ENCODE measurements at regions not wholly inside any gene's neighbourhood (a gene's known extent, or its start where the extent isn't known, plus 50 kb on each side); places are given as distances from the start of the nearest gene placed in this dataset.

DNA sequence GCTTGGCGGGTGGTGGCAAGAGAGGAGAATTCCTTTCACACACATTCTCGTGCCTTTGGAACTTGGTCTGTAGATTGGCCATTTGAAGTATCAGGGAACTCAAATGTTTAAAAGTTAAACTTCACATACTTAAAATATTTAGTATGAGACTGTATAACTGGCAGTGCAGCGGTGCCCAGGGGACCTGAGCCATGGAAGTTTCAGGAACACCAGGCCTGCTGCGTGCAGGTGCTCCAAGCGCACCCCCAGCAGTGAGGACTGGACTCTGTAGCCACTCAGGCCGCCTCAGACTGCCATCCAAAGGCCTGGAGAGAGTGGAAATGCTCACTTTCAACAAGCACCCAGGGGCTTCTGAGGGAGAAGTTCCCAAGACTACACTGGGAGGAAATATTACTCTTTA, 273.5 kb upstream of the IRX2 start (continued):
- TF ChIP-seq NRF1 (IDR thresholded peaks at IDR 0.05; ENCODE audit: low read depth, low read length): no peak
- TF ChIP-seq, protein P1, sequence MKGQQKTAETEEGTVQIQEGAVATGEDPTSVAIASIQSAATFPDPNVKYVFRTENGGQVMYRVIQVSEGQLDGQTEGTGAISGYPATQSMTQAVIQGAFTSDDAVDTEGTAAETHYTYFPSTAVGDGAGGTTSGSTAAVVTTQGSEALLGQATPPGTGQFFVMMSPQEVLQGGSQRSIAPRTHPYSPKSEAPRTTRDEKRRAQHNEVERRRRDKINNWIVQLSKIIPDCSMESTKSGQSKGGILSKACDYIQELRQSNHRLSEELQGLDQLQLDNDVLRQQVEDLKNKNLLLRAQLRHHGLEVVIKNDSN (IDR thresholded peaks at IDR 0.05; ENCODE audit: borderline replicate concordance, low read depth): no peak

DNA sequence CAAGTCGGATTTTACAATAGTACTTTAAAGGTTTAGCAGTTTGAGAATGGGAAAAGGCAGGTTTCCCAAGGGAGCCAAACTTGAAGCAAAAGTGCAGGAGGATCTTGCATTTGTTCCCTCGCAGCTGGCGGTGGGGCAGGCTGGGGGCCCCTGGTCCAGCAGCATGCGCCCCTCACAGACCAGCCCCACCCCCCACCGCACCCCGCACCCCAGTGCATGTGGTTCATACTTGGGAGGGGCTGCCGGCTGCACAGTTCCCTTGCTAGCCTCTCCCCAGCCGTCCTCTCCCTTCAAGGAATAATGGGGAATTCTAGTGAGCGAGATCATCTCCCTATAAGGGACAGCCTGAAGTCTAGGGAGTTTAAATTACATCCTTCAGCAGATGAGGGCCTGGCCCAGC, 273.1 kb upstream of the IRX2 start:
- H3K9ac ChIP-seq: no peak overlapping the region
- H3K4me3 ChIP-seq (ENCODE audit: low read depth in 2 of 2, low read length in 1 of 2): no peak overlapping the region
- no peak overlapping the region for H3K4me2 ChIP-seq
- H3K9me2 ChIP-seq: no peaks in the 10 kb centered on the region
- no peaks in the 10 kb centered on the region for H3K79me2 ChIP-seq (ENCODE audit: insufficient read depth)
- DNase-seq: no peak
- no peaks in the 10 kb centered on the region for H3K9me3 ChIP-seq
- H3K4me1 ChIP-seq (ENCODE audit: control insufficient read depth in 1 of 2, insufficient read depth in 2 of 2, low read depth in 1 of 2, low read length in 1 of 2): no peaks in the 10 kb centered on the region
- no peaks in the 10 kb centered on the region for H3F3A ChIP-seq (replicated peaks; ENCODE audit: insufficient read depth)
- no peaks in the 10 kb centered on the region; the same call in 1 of the 2 replicates for H3K27me3 ChIP-seq (ENCODE audit: insufficient read depth)
- H3K36me3 ChIP-seq (replicated peaks in 1 of 2; ENCODE audit: control insufficient read depth in 1 of 2, insufficient read depth in 2 of 2, low read length in 1 of 2): no peaks in the 10 kb centered on the region
- ChIA-PET CTCF (no interaction called here), POLR2A (no interaction called here)
- 9% methylated on average over 8 of the region's 9 CpGs for WGBS (ENCODE audit: low lambda C conversion rate)
- H4K20me1 ChIP-seq (ENCODE audit: insufficient read depth): no peaks in the 10 kb centered on the region
- H2AFZ ChIP-seq (ENCODE audit: low read depth): no peak overlapping the region
- no peak for TF ChIP-seq MXI1 (IDR thresholded peaks at IDR 0.05; ENCODE audit: low read depth, low read length)
- no peak for TF ChIP-seq JUND (IDR thresholded peaks at IDR 0.05)
- TF ChIP-seq, protein P2, sequence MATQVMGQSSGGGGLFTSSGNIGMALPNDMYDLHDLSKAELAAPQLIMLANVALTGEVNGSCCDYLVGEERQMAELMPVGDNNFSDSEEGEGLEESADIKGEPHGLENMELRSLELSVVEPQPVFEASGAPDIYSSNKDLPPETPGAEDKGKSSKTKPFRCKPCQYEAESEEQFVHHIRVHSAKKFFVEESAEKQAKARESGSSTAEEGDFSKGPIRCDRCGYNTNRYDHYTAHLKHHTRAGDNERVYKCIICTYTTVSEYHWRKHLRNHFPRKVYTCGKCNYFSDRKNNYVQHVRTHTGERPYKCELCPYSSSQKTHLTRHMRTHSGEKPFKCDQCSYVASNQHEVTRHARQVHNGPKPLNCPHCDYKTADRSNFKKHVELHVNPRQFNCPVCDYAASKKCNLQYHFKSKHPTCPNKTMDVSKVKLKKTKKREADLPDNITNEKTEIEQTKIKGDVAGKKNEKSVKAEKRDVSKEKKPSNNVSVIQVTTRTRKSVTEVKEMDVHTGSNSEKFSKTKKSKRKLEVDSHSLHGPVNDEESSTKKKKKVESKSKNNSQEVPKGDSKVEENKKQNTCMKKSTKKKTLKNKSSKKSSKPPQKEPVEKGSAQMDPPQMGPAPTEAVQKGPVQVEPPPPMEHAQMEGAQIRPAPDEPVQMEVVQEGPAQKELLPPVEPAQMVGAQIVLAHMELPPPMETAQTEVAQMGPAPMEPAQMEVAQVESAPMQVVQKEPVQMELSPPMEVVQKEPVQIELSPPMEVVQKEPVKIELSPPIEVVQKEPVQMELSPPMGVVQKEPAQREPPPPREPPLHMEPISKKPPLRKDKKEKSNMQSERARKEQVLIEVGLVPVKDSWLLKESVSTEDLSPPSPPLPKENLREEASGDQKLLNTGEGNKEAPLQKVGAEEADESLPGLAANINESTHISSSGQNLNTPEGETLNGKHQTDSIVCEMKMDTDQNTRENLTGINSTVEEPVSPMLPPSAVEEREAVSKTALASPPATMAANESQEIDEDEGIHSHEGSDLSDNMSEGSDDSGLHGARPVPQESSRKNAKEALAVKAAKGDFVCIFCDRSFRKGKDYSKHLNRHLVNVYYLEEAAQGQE (IDR thresholded peaks at IDR 0.05; ENCODE audit: low read depth, low read length): no peak
- no peak for TF ChIP-seq RXRA (IDR thresholded peaks at IDR 0.05; ENCODE audit: borderline replicate concordance, low read depth)
- no peak for TF ChIP-seq RFX5 (IDR thresholded peaks at IDR 0.05; ENCODE audit: low read length)
- TF ChIP-seq GABPA (IDR thresholded peaks at IDR 0.05; ENCODE audit: low read depth): no peak
- no peak for TF ChIP-seq EP300 (IDR thresholded peaks at IDR 0.05; ENCODE audit: borderline replicate concordance in 1 of 2, low read depth in 1 of 2, low read length in 1 of 2)
- no peak for TF ChIP-seq NRF1 (IDR thresholded peaks at IDR 0.05; ENCODE audit: low read depth, low read length)
- no peak for TF ChIP-seq TAF1 (IDR thresholded peaks at IDR 0.05; ENCODE audit: borderline replicate concordance, low read depth, low read length)
- no peak for TF ChIP-seq YY1 (IDR thresholded peaks at IDR 0.05; ENCODE audit: low read depth)
- TF ChIP-seq, protein P3, sequence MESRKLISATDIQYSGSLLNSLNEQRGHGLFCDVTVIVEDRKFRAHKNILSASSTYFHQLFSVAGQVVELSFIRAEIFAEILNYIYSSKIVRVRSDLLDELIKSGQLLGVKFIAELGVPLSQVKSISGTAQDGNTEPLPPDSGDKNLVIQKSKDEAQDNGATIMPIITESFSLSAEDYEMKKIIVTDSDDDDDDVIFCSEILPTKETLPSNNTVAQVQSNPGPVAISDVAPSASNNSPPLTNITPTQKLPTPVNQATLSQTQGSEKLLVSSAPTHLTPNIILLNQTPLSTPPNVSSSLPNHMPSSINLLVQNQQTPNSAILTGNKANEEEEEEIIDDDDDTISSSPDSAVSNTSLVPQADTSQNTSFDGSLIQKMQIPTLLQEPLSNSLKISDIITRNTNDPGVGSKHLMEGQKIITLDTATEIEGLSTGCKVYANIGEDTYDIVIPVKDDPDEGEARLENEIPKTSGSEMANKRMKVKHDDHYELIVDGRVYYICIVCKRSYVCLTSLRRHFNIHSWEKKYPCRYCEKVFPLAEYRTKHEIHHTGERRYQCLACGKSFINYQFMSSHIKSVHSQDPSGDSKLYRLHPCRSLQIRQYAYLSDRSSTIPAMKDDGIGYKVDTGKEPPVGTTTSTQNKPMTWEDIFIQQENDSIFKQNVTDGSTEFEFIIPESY (IDR thresholded peaks at IDR 0.05; ENCODE audit: borderline replicate concordance, low read depth): no peak
- no peak for TF ChIP-seq TCF12 (IDR thresholded peaks at IDR 0.05)
- TF ChIP-seq, protein P4, sequence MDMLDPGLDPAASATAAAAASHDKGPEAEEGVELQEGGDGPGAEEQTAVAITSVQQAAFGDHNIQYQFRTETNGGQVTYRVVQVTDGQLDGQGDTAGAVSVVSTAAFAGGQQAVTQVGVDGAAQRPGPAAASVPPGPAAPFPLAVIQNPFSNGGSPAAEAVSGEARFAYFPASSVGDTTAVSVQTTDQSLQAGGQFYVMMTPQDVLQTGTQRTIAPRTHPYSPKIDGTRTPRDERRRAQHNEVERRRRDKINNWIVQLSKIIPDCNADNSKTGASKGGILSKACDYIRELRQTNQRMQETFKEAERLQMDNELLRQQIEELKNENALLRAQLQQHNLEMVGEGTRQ (IDR thresholded peaks at IDR 0.05; ENCODE audit: borderline replicate concordance, low read depth, low read length): no peak
- no peak for TF ChIP-seq SMC3 (IDR thresholded peaks at IDR 0.05; ENCODE audit: low read depth, low read length)
- no peak overlapping the region for H3K27ac ChIP-seq (ENCODE audit: low read depth in 2 of 2, low read length in 1 of 2)
